B cell (primary cell): ENCODE measurements at regions not wholly inside any gene's neighbourhood (a gene's known extent, or its start where the extent isn't known, plus 50 kb on each side); places are given as distances from the start of the nearest gene placed in this dataset.

ENCODE experiments used
- ATAC-seq: fragments of 200-7000 bp; cut with Tn5 transposase; one replicate; pipeline ENCODE4 v1.10.0; 2021; ENCODE audit warnings: low read depth, mild to moderate bottlenecking, moderate number of reproducible peaks, moderate library complexity
- CTCF ChIA-PET: fragments of 350-600 bp; sonication (Branson Sonifier 250); formaldehyde crosslinking; loops from one replicate; lab custom pipeline; 2021; ENCODE audit warnings: antibody characterized with exemption, inconsistent platforms; lab: Charles Lee
- POLR2A ChIA-PET: fragments of 350-600 bp; sonication (Branson Sonifier 250); formaldehyde crosslinking; loops from one replicate; lab custom pipeline; 2021; ENCODE audit warnings: antibody characterized with exemption; lab: Charles Lee
- DNase-seq: peaks from one replicate; pipeline ENCODE4 v3.0.0; 2013
- H2AFZ ChIP-seq: 2 replicates; pipeline ENCODE4 v1.6.1; 2012; ENCODE audit warnings: mild to moderate bottlenecking, low read depth, low read length; ENCODE audit not compliant: insufficient read depth, poor library complexity, severe bottlenecking
- H3K27ac ChIP-seq, 2 donors: 1 replicate in 1 of 2; 2 replicates in 1 of 2; pipeline ENCODE4 v1.5.1; 2012 to 2013; ENCODE audit warnings: low read length in 2 of 2, mild to moderate bottlenecking in 2 of 2, moderate library complexity in 1 of 2
- H3K27me3 ChIP-seq, 4 experiments: fragments of 200-600 bp in 1 of 4; sonication (generic) in 1 of 4; replicated peaks in 1 of 4; 1 replicate in 2 of 4; 2 replicates in 2 of 4; pipeline versions ENCODE4 v1.6.1 to v1.7.0; 2013 to 2016; ENCODE audit warnings: low read length in 3 of 4, mild to moderate bottlenecking in 2 of 4, mixed read lengths in 1 of 4, moderate library complexity in 1 of 4; ENCODE audit not compliant: insufficient read depth in 4 of 4, control insufficient read depth in 3 of 4; ENCODE audit errors: control extremely low read depth in 1 of 4
- H3K36me3 ChIP-seq, 2 experiments: replicated peaks in 1 of 2; 1 replicate in 1 of 2; 2 replicates in 1 of 2; pipeline versions ENCODE4 v1.6.1 to v1.7.1; 2013; ENCODE audit warnings: low read length in 1 of 2; ENCODE audit not compliant: insufficient read depth in 2 of 2, control insufficient read depth in 1 of 2; ENCODE audit errors: control extremely low read depth in 1 of 2, extremely low read depth in 1 of 2
- H3K4me1 ChIP-seq, 2 donors: fragments of 200-600 bp in 1 of 2; sonication (generic) in 1 of 2; 1 replicate in 1 of 2; 2 replicates in 1 of 2; pipeline versions ENCODE4 v1.5.1 to v1.6.1; 2013 to 2017; ENCODE audit warnings: low read length in 2 of 2; ENCODE audit not compliant: control insufficient read depth in 2 of 2, insufficient read depth in 2 of 2
- H3K4me2 ChIP-seq: replicated peaks from 2 replicates; pipeline ENCODE3; 2012; ENCODE audit warnings: mild to moderate bottlenecking, low read depth, low read length; ENCODE audit not compliant: poor library complexity, severe bottlenecking
- H3K4me3 ChIP-seq, 5 experiments: fragments of 200-600 bp in 1 of 5; sonication (generic) in 1 of 5; 1 replicate in 3 of 5; 2 replicates in 2 of 5; pipeline versions ENCODE4 v1.5.1 to v1.7.0; 2011 to 2016; ENCODE audit warnings: low read length in 4 of 5, mild to moderate bottlenecking in 4 of 5, low read depth in 2 of 5, control low read depth in 1 of 5, moderate library complexity in 1 of 5; ENCODE audit not compliant: insufficient read depth in 1 of 5; ENCODE audit errors: control extremely low read depth in 1 of 5, extremely low read depth in 1 of 5
- H3K79me2 ChIP-seq: fragments of 200-600 bp; sonication (generic); one replicate; pipeline ENCODE4 v1.6.0; 2016; ENCODE audit warnings: low read length; ENCODE audit not compliant: control insufficient read depth, insufficient read depth
- H3K9ac ChIP-seq: fragments of 200-600 bp; sonication (generic); 2 replicates; pipeline ENCODE4 v1.6.1; 2017; ENCODE audit warnings: mild to moderate bottlenecking, low read length, moderate library complexity
- H3K9me3 ChIP-seq, 3 donors: one replicate each; pipeline versions ENCODE4 v1.6.1 to v1.7.1; 2013; ENCODE audit warnings: low read length in 2 of 3; ENCODE audit not compliant: control insufficient read depth in 2 of 3, insufficient read depth in 1 of 3; ENCODE audit errors: control extremely low read depth in 1 of 3
- H4K20me1 ChIP-seq: 2 replicates; pipeline ENCODE4 v1.6.0; 2012; ENCODE audit warnings: mild to moderate bottlenecking, low read length; ENCODE audit not compliant: insufficient read depth, control insufficient read depth, poor library complexity, severe bottlenecking
- H3K27ac Mint-ChIP-seq: one replicate; pipeline ENCODE4 v1.8.0; 2021; ENCODE audit warnings: mixed read lengths
- H3K27me3 Mint-ChIP-seq: one replicate; pipeline ENCODE4 v1.8.0; 2021; ENCODE audit warnings: mixed read lengths
- H3K4me1 Mint-ChIP-seq: one replicate; pipeline ENCODE4 v1.8.0; 2021; ENCODE audit warnings: mixed read lengths
- H3K4me3 Mint-ChIP-seq: one replicate; pipeline ENCODE4 v1.8.0; 2021; ENCODE audit warnings: mixed read lengths
- H3K9me3 Mint-ChIP-seq: one replicate; pipeline ENCODE4 v1.8.0; 2022; ENCODE audit warnings: mixed read lengths; ENCODE audit not compliant: insufficient read depth
- CTCF ChIP-seq: fragments of 200-600 bp; IDR thresholded peaks from one replicate; pipeline ENCODE4 v1.8.0; 2022; ENCODE audit warnings: antibody characterized with exemption, mild to moderate bottlenecking
- EZH2 ChIP-seq: IDR thresholded peaks from 2 replicates; pipeline ENCODE4 v1.6.1; 2012; ENCODE audit warnings: borderline replicate concordance, low read depth, mild to moderate bottlenecking, moderate library complexity, low read length; ENCODE audit not compliant: insufficient read depth, poor library complexity, severe bottlenecking
- WGBS: methylation state at CpG from one replicate; pipeline ENCODE4 v1.1.5; 2013; ENCODE audit warnings: missing lambda C conversion rate; ENCODE audit not compliant: insufficient coverage; 5-methylcytosine and 5-hydroxymethylcytosine counted together
- intact Hi-C: fragments of 100-400 bp; cut with micrococcal nuclease; formaldehyde crosslinking; loops from one replicate; pipeline ENCODE4 v1.10.0; 2022

- no peak overlapping the region for H2AFZ ChIP-seq
- H3K27me3 ChIP-seq = no peaks in the 10 kb centered on the region
- H3K4me1 ChIP-seq = peaks cover 16 to 35% of the 10 kb centered on the region in 2 donors
- peaks cover 14% of the 10 kb centered on the region for H3K27me3 Mint-ChIP-seq
- no peak overlapping the region for H3K4me3 ChIP-seq
- WGBS = 16% methylated on average over 15 of the region's 17 CpGs
- H3K4me1 Mint-ChIP-seq = peaks cover 24% of the 10 kb centered on the region
- TF ChIP-seq EZH2 (no peak), CTCF (no peak)
- no peak for ATAC-seq
- H3K27ac ChIP-seq = no peak overlapping the region
- peaks cover 0 to 26% (median 0%) of the 10 kb centered on the region in 3 donors for H3K9me3 ChIP-seq
- no peaks in the 10 kb centered on the region for H4K20me1 ChIP-seq
- H3K4me3 Mint-ChIP-seq = no peak overlapping the region
- no peaks in the 10 kb centered on the region for H3K9me3 Mint-ChIP-seq
- intact Hi-C loops = no loop called here
- no peaks in the 10 kb centered on the region for H3K36me3 ChIP-seq
- H3K9ac ChIP-seq = no peak overlapping the region
- POLR2A ChIA-PET = no interaction called here
- H3K79me2 ChIP-seq = no peaks in the 10 kb centered on the region
- no peak overlapping the region for H3K4me2 ChIP-seq
- H3K27ac Mint-ChIP-seq = no peak overlapping the region
- DNase-seq = peak; percentile 19
- CTCF ChIA-PET = no interaction called here
Measured at GRCh38 chr10:131766096-131766495, 134.7 kb upstream of the PPP2R2D start.

GRCh38 chr10:131767716-131768115 lies 133.1 kb upstream of the PPP2R2D start:
- POLR2A ChIA-PET = no interaction called here
- Histone ChIP-seq H3K36me3 (no peaks in the 10 kb centered on the region), H3K27ac (no peak overlapping the region), H3K4me1 (peaks cover 8 to 23% of the 10 kb centered on the region in 2 donors), H4K20me1 (no peaks in the 10 kb centered on the region), H3K4me3 (no peak overlapping the region), H2AFZ (no peak overlapping the region), H3K9me3 (peaks cover 0 to 26% (median 0%) of the 10 kb centered on the region in 3 donors), H3K9ac (no peak overlapping the region), H3K79me2 (no peaks in the 10 kb centered on the region), H3K27me3 (no peaks in the 10 kb centered on the region), H3K4me2 (no peak overlapping the region)
- DNase-seq = no peak
- H3K9me3 Mint-ChIP-seq = no peaks in the 10 kb centered on the region
- CTCF ChIA-PET = interaction anchor here (1.1 kb wide), 1 partner anchor 22 kb away, joined by 3 read pairs; no protein-coding TSS in a partner anchor
- no peak overlapping the region for H3K27ac Mint-ChIP-seq
- TF ChIP-seq EZH2 (no peak), CTCF (no peak)
- peaks cover 17% of the 10 kb centered on the region for H3K4me1 Mint-ChIP-seq
- no peak overlapping the region for H3K4me3 Mint-ChIP-seq
- intact Hi-C loops = no loop called here
- 89% methylated on average over 6 of the region's 7 CpGs for WGBS
- peaks cover 15% of the 10 kb centered on the region for H3K27me3 Mint-ChIP-seq
- no peak for ATAC-seq
